ENCODE measurements at regions not wholly inside any gene's neighbourhood (a gene's known extent, or its start where the extent isn't known, plus 50 kb on each side); places are given as distances from the start of the nearest gene placed in this dataset.

- no peak for TF ChIP-seq CTCF (IDR thresholded peaks at IDR 0.05; ENCODE audit: insufficient read depth, low read depth, low read length)
- TF ChIP-seq EZH2 (IDR thresholded peaks at IDR 0.05; ENCODE audit: insufficient read depth, low read length): no peak
These were observed 423.2 kb upstream of the CRIM1 start for GRCh38 chr2:35932276-35932963.
